Adrenal gland (tissue), 9 donors: ENCODE measurements at regions not wholly inside any gene's neighbourhood (a gene's known extent, or its start where the extent isn't known, plus 50 kb on each side); places are given as distances from the start of the nearest gene placed in this dataset.

Experiments
- DNase-seq, 7 donors: peaks; one replicate each; pipeline ENCODE4 v3.0.0-alpha.2; 2019 to 2020
- H3K27ac ChIP-seq, 5 donors: fragments of 200-600 bp; sonication (generic) in 4 of 5; 1 replicate in 3 of 5; 2 replicates in 2 of 5; pipeline versions ENCODE4 v1.5.1 to v1.8.0; 2016 to 2020; ENCODE audit warnings: mild to moderate bottlenecking in 1 of 5
- H3K27me3 ChIP-seq: fragments of 200-600 bp; 2 replicates; pipeline ENCODE4 v1.8.0; 2021
- H3K36me3 ChIP-seq, 2 donors: fragments of 200-600 bp; replicated peaks in 1 of 2; 1 replicate in 1 of 2; 2 replicates in 1 of 2; pipeline versions ENCODE4 v1.5.1 to v1.8.0; 2018 to 2022
- H3K4me1 ChIP-seq, 2 donors: fragments of 200-600 bp; replicated peaks in 1 of 2; 1 replicate in 1 of 2; 2 replicates in 1 of 2; pipeline versions ENCODE4 v1.5.1 to v1.8.0; 2018 to 2021
- H3K4me3 ChIP-seq, 4 donors: fragments of 200-600 bp; sonication (generic) in 3 of 4; one replicate each; pipeline ENCODE4 v1.5.1; 2016 to 2018
- H3K9me3 ChIP-seq, 3 donors: fragments of 200-600 bp; sonication (generic) in 1 of 3; replicated peaks in 1 of 3; 1 replicate in 2 of 3; 2 replicates in 1 of 3; pipeline versions ENCODE4 v1.5.1 to v1.8.0; 2016 to 2021
- POLR2A ChIP-seq, 2 donors: fragments of 450-650 bp; IDR thresholded peaks; one replicate each; pipeline ENCODE4 v1.6.1; 2017; ENCODE audit warnings: antibody characterized with exemption in 2 of 2, mild to moderate bottlenecking in 2 of 2, moderate library complexity in 1 of 2
- WGBS, 4 donors: extraction: QIAGEN DNeasy Blood & Tissue Kit in 2 of 4; methylation state at CpG; one replicate each; pipeline versions ENCODE4 v1.1.5 to v1.1.7; 2013 to 2017; 5-methylcytosine and 5-hydroxymethylcytosine counted together
- intact Hi-C, 2 donors: fragments of 100-400 bp; cut with DNase I; formaldehyde crosslinking; loops; one replicate each; pipeline versions ENCODE4 v1.14.1 to v1.15.0; 2022 to 2023
- TF ChIP-seq, protein P1 (sequence below), 6 experiments: fragments of 450-650 bp in 4 of 6; fragments of 200-600 bp in 2 of 6; sonication (generic) in 1 of 6; IDR thresholded peaks; 1 replicate in 5 of 6; 2 replicates in 1 of 6; pipeline versions ENCODE4 v1.5.1 to v1.8.0; 2016 to 2021; ENCODE audit warnings: antibody characterized with exemption in 6 of 6, mild to moderate bottlenecking in 2 of 6, moderate library complexity in 1 of 6
- donor health status: healthy with polysubstance abuse.
- donor health status: Bipolar disorder and iron deficiency.
- donor health status: DM: yes; HTN: yes; CAD: no.
- donor health status: DM: no; HTN: no; CAD: no.
- donor health status: DM: no; HTN: no; CAD: no.

DNA sequence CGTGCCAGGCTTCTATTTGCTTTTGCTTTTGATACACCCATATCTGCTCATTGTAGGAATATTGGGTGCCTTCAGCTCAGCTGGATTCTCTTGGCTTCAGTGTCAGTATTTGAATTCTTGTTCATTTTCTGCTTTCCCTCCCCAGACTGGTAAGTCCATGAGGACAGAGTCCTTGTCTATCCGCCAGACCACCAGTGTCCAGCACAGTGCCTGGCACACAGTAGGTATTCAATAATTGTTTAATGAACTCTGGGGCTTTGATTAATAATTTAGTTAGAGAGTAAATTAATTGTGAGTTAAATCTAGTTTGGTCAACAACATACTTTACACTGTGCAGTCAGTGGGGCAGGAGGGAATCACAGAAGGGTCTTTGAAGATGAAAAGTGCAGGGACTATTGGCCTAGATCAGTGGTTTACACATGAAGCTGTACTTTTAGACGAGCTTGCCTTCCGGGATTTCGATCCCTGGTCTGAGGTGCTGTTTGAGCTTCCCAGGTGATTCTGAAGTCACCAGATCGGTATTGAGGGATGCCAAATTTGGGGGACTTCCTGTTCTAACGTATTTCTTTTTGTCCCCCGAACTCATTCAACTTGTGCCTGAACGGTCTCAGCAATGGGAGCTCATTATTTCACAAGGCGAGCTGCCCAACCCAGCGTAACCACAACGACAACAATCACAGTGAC lies 119.1 kb upstream of the JUN start:
- WGBS, 4 donors, result 19 to 36% (median 26%) methylated on average over 12 of the region's 12 CpGs
- intact Hi-C loops, result no loop called here
- peak overlapping the region in 2 of 4 donors; percentile 31 to 58 for H3K4me3 ChIP-seq
- no peaks in the 10 kb centered on the region for H3K27me3 ChIP-seq
- no peak for TF ChIP-seq POLR2A (IDR thresholded peaks at IDR 0.05)
- TF ChIP-seq, protein P1, sequence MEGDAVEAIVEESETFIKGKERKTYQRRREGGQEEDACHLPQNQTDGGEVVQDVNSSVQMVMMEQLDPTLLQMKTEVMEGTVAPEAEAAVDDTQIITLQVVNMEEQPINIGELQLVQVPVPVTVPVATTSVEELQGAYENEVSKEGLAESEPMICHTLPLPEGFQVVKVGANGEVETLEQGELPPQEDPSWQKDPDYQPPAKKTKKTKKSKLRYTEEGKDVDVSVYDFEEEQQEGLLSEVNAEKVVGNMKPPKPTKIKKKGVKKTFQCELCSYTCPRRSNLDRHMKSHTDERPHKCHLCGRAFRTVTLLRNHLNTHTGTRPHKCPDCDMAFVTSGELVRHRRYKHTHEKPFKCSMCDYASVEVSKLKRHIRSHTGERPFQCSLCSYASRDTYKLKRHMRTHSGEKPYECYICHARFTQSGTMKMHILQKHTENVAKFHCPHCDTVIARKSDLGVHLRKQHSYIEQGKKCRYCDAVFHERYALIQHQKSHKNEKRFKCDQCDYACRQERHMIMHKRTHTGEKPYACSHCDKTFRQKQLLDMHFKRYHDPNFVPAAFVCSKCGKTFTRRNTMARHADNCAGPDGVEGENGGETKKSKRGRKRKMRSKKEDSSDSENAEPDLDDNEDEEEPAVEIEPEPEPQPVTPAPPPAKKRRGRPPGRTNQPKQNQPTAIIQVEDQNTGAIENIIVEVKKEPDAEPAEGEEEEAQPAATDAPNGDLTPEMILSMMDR (IDR thresholded peaks at IDR 0.05), result no peak
- H3K36me3 ChIP-seq, result no peaks in the 10 kb centered on the region
- no peak for DNase-seq
- H3K9me3 ChIP-seq, result no peaks in the 10 kb centered on the region
- peaks cover 11 to 37% of the 10 kb centered on the region in 2 donors for H3K4me1 ChIP-seq
- peak overlapping the region; percentile 42 to 98 (median 96) for H3K27ac ChIP-seq

DNA sequence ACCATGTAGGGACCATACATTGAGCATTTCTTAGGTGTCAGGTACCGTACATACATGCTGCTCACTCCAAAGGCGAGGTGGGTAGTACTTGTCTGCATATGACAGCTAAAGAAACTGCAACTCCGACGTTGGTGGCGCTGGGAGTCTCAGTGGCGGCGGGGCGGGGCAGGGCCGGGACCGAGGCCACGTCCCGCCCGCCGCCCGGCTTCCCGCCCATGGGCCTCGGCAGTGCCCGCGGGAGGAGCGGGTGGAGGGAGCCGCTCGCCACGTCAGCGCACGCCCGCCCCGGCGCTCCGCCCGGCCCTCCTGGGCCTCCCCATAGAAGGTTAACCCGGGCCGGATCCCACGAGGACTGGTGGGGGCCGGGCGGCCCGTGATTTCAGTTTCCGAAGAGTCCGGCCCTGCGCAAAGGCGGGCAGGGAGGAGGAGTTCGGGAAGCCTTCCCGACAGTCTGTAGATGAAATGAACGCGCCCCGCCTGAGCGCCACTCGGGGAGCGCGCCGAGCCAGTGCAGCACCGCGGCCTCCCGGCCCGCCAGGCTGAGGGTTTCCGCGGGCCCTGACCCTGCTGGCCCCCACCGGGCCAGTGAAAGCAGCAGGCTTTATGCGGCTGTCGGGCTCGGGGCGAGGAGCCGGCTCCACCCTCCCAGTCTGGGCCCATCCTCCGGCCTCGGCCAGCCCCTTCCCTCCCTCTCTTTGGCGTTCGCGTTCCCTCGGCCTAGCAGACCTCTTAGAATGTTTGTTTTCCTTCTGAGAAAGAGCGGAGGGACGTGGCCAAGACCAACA lies 119.9 kb upstream of the JUN start:
- intact Hi-C loops, result no loop called here
- 0 to 1% (median 0%) methylated on average over 6 to 70 of the region's 70 CpGs for WGBS, 4 donors
- peak overlapping the region; percentile 94 to 98 (median 96) for H3K27ac ChIP-seq

DNA sequence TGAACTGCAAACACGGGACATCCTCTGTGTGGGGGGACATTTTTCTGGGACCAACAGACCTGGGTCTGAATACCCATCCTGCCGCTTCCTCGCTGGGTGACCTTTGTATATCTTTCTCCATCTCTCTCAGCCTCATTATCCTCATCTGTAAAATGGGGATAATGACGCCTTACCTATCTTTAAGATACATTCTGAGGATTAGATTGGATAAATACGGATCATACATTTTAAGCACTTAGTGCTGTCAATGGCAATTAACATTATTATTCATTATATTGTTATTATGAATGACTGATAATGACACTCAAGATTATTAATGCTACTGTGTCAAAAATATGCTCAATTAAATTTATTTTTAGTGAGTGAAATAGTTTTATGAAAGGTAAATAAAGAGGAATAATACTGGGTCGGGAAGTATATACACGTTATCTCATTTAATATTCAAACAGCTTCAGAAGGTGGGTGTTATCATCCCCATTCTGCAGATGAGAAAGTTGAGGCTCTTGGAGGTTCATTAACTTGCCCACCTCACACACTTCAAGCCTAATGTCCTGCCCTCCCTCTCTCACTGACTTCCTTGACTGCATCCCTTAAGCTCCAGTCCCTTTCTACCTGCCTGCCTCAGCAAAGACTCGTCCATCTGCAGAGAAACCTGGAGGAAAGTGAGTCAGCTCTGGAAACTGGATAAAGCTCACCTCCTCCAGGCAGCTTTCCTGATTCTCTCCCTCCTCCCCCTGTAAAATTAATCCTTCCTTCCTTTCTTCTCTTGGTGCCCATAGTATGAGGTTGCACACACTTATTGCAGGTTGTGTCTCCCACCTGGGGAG lies 120.7 kb upstream of the JUN start:
- no peak for TF ChIP-seq POLR2A (IDR thresholded peaks at IDR 0.05)
- TF ChIP-seq, protein P1 (IDR thresholded peaks at IDR 0.05), result no peak
- WGBS, 4 donors, result 55 to 67% (median 58%) methylated on average over 8 of the region's 8 CpGs
- Histone ChIP-seq H3K9me3 (no peaks in the 10 kb centered on the region), H3K27ac (peak overlapping the region; percentile 94 to 98 (median 96)), H3K27me3 (no peaks in the 10 kb centered on the region), H3K4me1 (peaks cover 1 to 21% of the 10 kb centered on the region in 2 donors), H3K4me3 (peak overlapping the region in 2 of 4 donors; percentile 31 to 58), H3K36me3 (no peaks in the 10 kb centered on the region)
- intact Hi-C loops, result no loop called here
- DNase-seq, result no peak

More for the DNA sequence above, 119.9 kb upstream of the JUN start:
- peak; percentile 93 to 96 (median 95) for DNase-seq
- peak; percentile 91 to 95 for TF ChIP-seq POLR2A (IDR thresholded peaks at IDR 0.05)
- TF ChIP-seq, protein P1 (IDR thresholded peaks at IDR 0.05), result no peak
- H3K4me3 ChIP-seq, result peak overlapping the region in 3 of 4 donors; percentile 5 to 58 (median 31)
- no peaks in the 10 kb centered on the region for H3K36me3 ChIP-seq
- peaks cover 9 to 29% of the 10 kb centered on the region in 2 donors for H3K4me1 ChIP-seq
- no peaks in the 10 kb centered on the region for H3K27me3 ChIP-seq
- no peaks in the 10 kb centered on the region for H3K9me3 ChIP-seq

DNA sequence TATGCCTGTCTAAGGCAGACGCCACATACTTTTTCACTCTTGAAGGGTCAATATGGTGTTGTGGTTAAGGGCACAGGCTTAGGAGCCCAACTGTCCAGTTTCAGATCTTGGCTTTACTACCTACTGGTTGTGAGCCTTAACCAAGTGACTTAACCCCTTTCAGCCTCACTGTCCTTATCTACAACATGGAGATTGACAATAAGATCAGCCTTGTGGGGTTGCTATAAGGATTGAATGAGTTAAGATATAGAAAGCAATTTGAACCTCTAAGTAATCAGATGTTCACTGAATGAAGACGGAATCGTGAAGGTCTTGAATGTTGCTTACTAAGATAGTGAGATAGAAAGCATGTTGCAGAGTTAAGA lies 121.3 kb upstream of the JUN start:
- Histone ChIP-seq H3K4me1 (peaks cover 0 to 15% of the 10 kb centered on the region in 2 donors), H3K36me3 (no peaks in the 10 kb centered on the region), H3K9me3 (no peaks in the 10 kb centered on the region), H3K27ac (no peak overlapping the region), H3K4me3 (no peak overlapping the region), H3K27me3 (no peaks in the 10 kb centered on the region)
- intact Hi-C loops, result no loop called here
- WGBS, 4 donors, result 89 to 93% (median 93%) methylated on average over 3 of the region's 3 CpGs
- TF ChIP-seq POLR2A (IDR thresholded peaks at IDR 0.05), result no peak
- TF ChIP-seq, protein P1 (IDR thresholded peaks at IDR 0.05), result no peak
- DNase-seq, result no peak
